PC-3 (cell line): ENCODE measurements at regions not wholly inside any gene's neighbourhood (a gene's known extent, or its start where the extent isn't known, plus 50 kb on each side); places are given as distances from the start of the nearest gene placed in this dataset.

Experiments
- ATAC-seq: fragments of 200-7000 bp; cut with Tn5 transposase; 2 replicates; pipeline ENCODE4 v1.9.1; 2020; ENCODE audit warnings: mild to moderate bottlenecking, moderate library complexity
- BruUV-seq: library from RNA; stranded (reverse); fragments of 400-500 nt; replicated peaks from 2 replicates; lab custom pipeline; 2021; lab: Mats Ljungman, UMichigan
- CTCF ChIA-PET: fragments of 300-600 bp; sonication (Branson Sonifier 250); formaldehyde crosslinking; loops from one replicate; lab custom pipeline; 2022; ENCODE audit warnings: antibody characterized with exemption; lab: Charles Lee
- POLR2A ChIA-PET: fragments of 300-600 bp; sonication (Branson Sonifier 250); formaldehyde crosslinking; loops from one replicate; lab custom pipeline; 2022; ENCODE audit warnings: antibody characterized with exemption; ENCODE audit not compliant: unreplicated experiment; lab: Charles Lee
- DNase-seq: peaks from one replicate; pipeline ENCODE4 v3.0.0-alpha.2; 2015
- H2AFZ ChIP-seq: fragments of 300-600 bp; sonication (generic); 2 replicates; pipeline ENCODE4 v1.6.0; 2016; ENCODE audit warnings: antibody characterized with exemption, low read length
- H3F3A ChIP-seq: fragments of 300-600 bp; sonication (generic); one replicate; pipeline ENCODE4 v1.6.0; 2017; ENCODE audit warnings: antibody characterized with exemption, low read length, control low read depth, mild to moderate bottlenecking; ENCODE audit not compliant: unreplicated experiment
- H3K27ac ChIP-seq: fragments of 300-600 bp; sonication (generic); 2 replicates; pipeline ENCODE4 v1.5.1; 2016; ENCODE audit warnings: mild to moderate bottlenecking, low read length
- H3K27me3 ChIP-seq: fragments of 300-600 bp; sonication (generic); 2 replicates; pipeline ENCODE4 v1.6.1; 2016; ENCODE audit warnings: low read length, mixed read lengths
- H3K36me3 ChIP-seq: fragments of 300-600 bp; sonication (generic); 2 replicates; pipeline ENCODE4 v1.6.1; 2016; ENCODE audit warnings: low read depth, mixed run types, low read length, mixed read lengths
- H3K4me1 ChIP-seq: fragments of 300-600 bp; sonication (generic); 2 replicates; pipeline ENCODE4 v1.5.1; 2016; ENCODE audit warnings: low read length; ENCODE audit not compliant: insufficient read depth
- H3K4me2 ChIP-seq: fragments of 300-600 bp; sonication (generic); 2 replicates; pipeline ENCODE4 v1.6.0; 2016; ENCODE audit warnings: low read length
- H3K4me3 ChIP-seq: fragments of 300-600 bp; sonication (generic); 2 replicates; pipeline ENCODE4 v1.5.1; 2016; ENCODE audit warnings: mild to moderate bottlenecking, low read length, mixed read lengths
- H3K79me2 ChIP-seq: fragments of 300-600 bp; sonication (generic); 2 replicates; pipeline ENCODE4 v1.6.1; 2017; ENCODE audit warnings: low read length, mixed read lengths
- H3K9ac ChIP-seq: fragments of 300-600 bp; sonication (generic); 2 replicates; pipeline ENCODE4 v1.6.0; 2016; ENCODE audit warnings: mild to moderate bottlenecking, low read length
- H3K9me2 ChIP-seq: fragments of 300-600 bp; sonication (generic); replicated peaks from 2 replicates; pipeline ENCODE4 v1.6.1; 2016; ENCODE audit warnings: mixed run types, low read length, mixed read lengths
- H3K9me3 ChIP-seq: fragments of 300-600 bp; sonication (generic); 2 replicates; pipeline ENCODE4 v1.6.1; 2016; ENCODE audit warnings: low read length, mixed read lengths
- H4K20me1 ChIP-seq: fragments of 300-600 bp; sonication (generic); 2 replicates; pipeline ENCODE4 v1.6.1; 2016; ENCODE audit warnings: low read length, mixed read lengths
- CTCF ChIP-seq: fragments of 300-600 bp; sonication (generic); conservative IDR thresholded peaks from 2 replicates; pipeline ENCODE4 v1.5.1; 2017; ENCODE audit warnings: antibody characterized with exemption, low read depth, mild to moderate bottlenecking, low read length
- EZH2 ChIP-seq: fragments of 300-600 bp; sonication (generic); IDR thresholded peaks from one replicate; pipeline ENCODE4 v1.6.1; 2017; ENCODE audit warnings: antibody characterized with exemption, mild to moderate bottlenecking, low read length; ENCODE audit not compliant: unreplicated experiment
- EZH2phosphoT487 ChIP-seq: fragments of 300-600 bp; sonication (generic); IDR thresholded peaks from 2 replicates; pipeline ENCODE4 v1.6.1; 2018; ENCODE audit warnings: mild to moderate bottlenecking, antibody characterized with exemption, low read length, borderline replicate concordance
- intact Hi-C: fragments of 100-400 bp; cut with micrococcal nuclease; formaldehyde crosslinking; loops from 2 replicates; pipeline ENCODE4 v1.9.0; 2023

DNA sequence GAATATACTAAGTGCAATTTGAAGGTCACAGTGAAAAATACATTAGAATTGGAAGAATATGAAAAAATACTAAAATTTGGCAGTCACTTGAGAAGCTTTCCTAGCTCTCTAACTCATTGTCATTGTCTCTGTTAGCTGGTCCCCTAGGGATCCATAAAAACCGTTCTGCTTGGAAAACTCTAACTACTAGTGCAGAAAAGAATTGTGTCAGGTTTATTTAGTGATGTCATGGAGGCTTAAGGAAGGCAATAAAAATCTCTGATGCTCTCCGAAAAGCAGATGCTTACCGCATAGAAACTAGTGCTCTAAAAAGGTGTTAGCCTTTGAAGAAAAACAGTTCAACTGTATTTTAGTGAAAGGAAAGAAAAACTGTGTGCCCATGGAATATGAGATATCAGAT, 150.1 kb upstream of the DLGAP1 start:
- Histone ChIP-seq H3K4me1 (no peaks in the 10 kb centered on the region), H3K79me2 (no peaks in the 10 kb centered on the region), H3K9ac (no peak overlapping the region), H3K36me3 (no peaks in the 10 kb centered on the region), H4K20me1 (no peaks in the 10 kb centered on the region), H3K9me3 (0 out of 2 replicates have a peak, but pooled peaks cover 16% of the 10 kb centered on the region), H3F3A (no peaks in the 10 kb centered on the region), H3K27me3 (no peaks in the 10 kb centered on the region), H3K27ac (no peak overlapping the region), H3K4me2 (no peak overlapping the region), H3K4me3 (no peak overlapping the region), H3K9me2 (no peaks in the 10 kb centered on the region), H2AFZ (no peak overlapping the region)
- intact Hi-C loops = no loop called here
- DNase-seq (no peak), ATAC-seq (no peak)
- TF ChIP-seq EZH2phosphoT487 (no peak), EZH2 (no peak), CTCF (no peak)
- ChIA-PET POLR2A (no interaction called here), CTCF (no interaction called here)
- no TSS peak for BruUV-seq

GRCh38 chr18:4603955-4604354, 148.8 kb upstream of the DLGAP1 start:
- DNase-seq (no peak), ATAC-seq (no peak)
- POLR2A ChIA-PET = no interaction called here
- no TSS peak for BruUV-seq
- Histone ChIP-seq H2AFZ (no peak overlapping the region), H3K9me3 (peaks cover 19% of the 10 kb centered on the region; the same call in 1 of the 2 replicates), H4K20me1 (no peaks in the 10 kb centered on the region), H3K9me2 (no peaks in the 10 kb centered on the region), H3K27me3 (no peaks in the 10 kb centered on the region), H3K79me2 (no peaks in the 10 kb centered on the region), H3K9ac (no peak overlapping the region), H3K4me1 (no peaks in the 10 kb centered on the region), H3K36me3 (no peaks in the 10 kb centered on the region), H3K27ac (no peak overlapping the region), H3F3A (no peaks in the 10 kb centered on the region), H3K4me2 (no peak overlapping the region), H3K4me3 (no peak overlapping the region)
- CTCF ChIA-PET = no interaction called here
- no peak for TF ChIP-seq EZH2phosphoT487
- TF ChIP-seq CTCF = no peak
- TF ChIP-seq EZH2 = no peak
- intact Hi-C loops = no loop called here

GRCh38 chr18:4599312-4599711, 144.2 kb upstream of the DLGAP1 start:
- H3K36me3 ChIP-seq = no peaks in the 10 kb centered on the region
- H3F3A ChIP-seq = no peaks in the 10 kb centered on the region
- H4K20me1 ChIP-seq = no peaks in the 10 kb centered on the region
- H3K27me3 ChIP-seq = no peaks in the 10 kb centered on the region
- H3K9me2 ChIP-seq = no peaks in the 10 kb centered on the region
- no TSS peak for BruUV-seq
- ChIA-PET POLR2A (no interaction called here), CTCF (no interaction called here)
- no peak overlapping the region for H3K27ac ChIP-seq
- H3K4me2 ChIP-seq = no peak overlapping the region
- TF ChIP-seq CTCF (no peak), EZH2 (no peak), EZH2phosphoT487 (no peak)
- peaks cover 10% of the 10 kb centered on the region; the same call in 1 of the 2 replicates for H3K9me3 ChIP-seq
- H2AFZ ChIP-seq = no peak overlapping the region
- H3K79me2 ChIP-seq = no peaks in the 10 kb centered on the region
- DNase-seq (no peak), ATAC-seq (no peak)
- no peaks in the 10 kb centered on the region for H3K4me1 ChIP-seq
- intact Hi-C loops = no loop called here
- H3K4me3 ChIP-seq = no peak overlapping the region
- no peak overlapping the region for H3K9ac ChIP-seq
